Mesothelial cell of epicardium (in vitro differentiated cells): ENCODE measurements at regions not wholly inside any gene's neighbourhood (a gene's known extent, or its start where the extent isn't known, plus 50 kb on each side); places are given as distances from the start of the nearest gene placed in this dataset.

Experiments
- DNase-seq, 2 experiments: peaks; one replicate each; pipeline ENCODE4 v3.0.0; 2021; ENCODE audit warnings: low spot score in 2 of 2; ENCODE audit not compliant: unreplicated experiment in 2 of 2
- H3K27ac Mint-ChIP-seq: 2 replicates; pipeline ENCODE4 v1.8.0; 2021; ENCODE audit warnings: mixed read lengths
- H3K27me3 Mint-ChIP-seq: 2 replicates; pipeline ENCODE4 v1.8.0; 2021; ENCODE audit warnings: low read depth, mixed read lengths
- H3K36me3 Mint-ChIP-seq: 2 replicates; pipeline ENCODE4 v1.8.0; 2021; ENCODE audit warnings: mixed read lengths
- H3K4me1 Mint-ChIP-seq: 2 replicates; pipeline ENCODE4 v1.8.0; 2021; ENCODE audit warnings: mixed read lengths
- H3K4me3 Mint-ChIP-seq: 2 replicates; pipeline ENCODE4 v1.8.0; 2021; ENCODE audit warnings: mild to moderate bottlenecking, moderate library complexity, mixed read lengths
- H3K9me3 Mint-ChIP-seq: 2 replicates; pipeline ENCODE4 v1.8.0; 2021; ENCODE audit warnings: mixed read lengths
- TF ChIP-seq, protein P1 (sequence below): fragments of 200-600 bp; sonication (generic); IDR thresholded peaks from one replicate; pipeline ENCODE4 v1.5.0; 2021; ENCODE audit warnings: antibody characterized with exemption; ENCODE audit not compliant: unreplicated experiment

DNA sequence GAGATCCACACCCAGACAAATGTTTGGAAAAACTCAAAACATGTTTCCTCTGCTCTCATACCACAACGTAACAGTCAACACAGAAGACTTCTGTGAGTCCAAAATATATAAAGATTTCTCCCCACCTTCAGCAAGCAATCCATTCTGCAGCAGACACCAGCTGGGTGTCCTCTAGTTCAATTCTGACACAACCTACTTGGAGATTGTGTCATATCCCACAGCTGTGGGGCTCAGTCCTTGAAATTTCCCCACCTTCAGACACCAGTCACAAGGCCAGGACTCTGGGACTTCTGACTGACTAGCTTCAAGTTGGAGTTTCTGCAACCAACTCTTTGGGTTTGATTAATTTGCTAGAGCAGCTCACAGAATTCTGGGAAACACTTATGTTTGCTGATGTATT, 244.8 kb upstream of the CDYL start:
- Mint-ChIP-seq H3K4me3 (no peak overlapping the region), H3K4me1 (no peaks in the 10 kb centered on the region), H3K9me3 (peaks cover 63% of the 10 kb centered on the region), H3K27ac (no peak overlapping the region), H3K36me3 (peaks cover 12% of the 10 kb centered on the region), H3K27me3 (no peaks in the 10 kb centered on the region)
- no peak for DNase-seq
- TF ChIP-seq, protein P1, sequence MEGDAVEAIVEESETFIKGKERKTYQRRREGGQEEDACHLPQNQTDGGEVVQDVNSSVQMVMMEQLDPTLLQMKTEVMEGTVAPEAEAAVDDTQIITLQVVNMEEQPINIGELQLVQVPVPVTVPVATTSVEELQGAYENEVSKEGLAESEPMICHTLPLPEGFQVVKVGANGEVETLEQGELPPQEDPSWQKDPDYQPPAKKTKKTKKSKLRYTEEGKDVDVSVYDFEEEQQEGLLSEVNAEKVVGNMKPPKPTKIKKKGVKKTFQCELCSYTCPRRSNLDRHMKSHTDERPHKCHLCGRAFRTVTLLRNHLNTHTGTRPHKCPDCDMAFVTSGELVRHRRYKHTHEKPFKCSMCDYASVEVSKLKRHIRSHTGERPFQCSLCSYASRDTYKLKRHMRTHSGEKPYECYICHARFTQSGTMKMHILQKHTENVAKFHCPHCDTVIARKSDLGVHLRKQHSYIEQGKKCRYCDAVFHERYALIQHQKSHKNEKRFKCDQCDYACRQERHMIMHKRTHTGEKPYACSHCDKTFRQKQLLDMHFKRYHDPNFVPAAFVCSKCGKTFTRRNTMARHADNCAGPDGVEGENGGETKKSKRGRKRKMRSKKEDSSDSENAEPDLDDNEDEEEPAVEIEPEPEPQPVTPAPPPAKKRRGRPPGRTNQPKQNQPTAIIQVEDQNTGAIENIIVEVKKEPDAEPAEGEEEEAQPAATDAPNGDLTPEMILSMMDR, result no peak

DNA sequence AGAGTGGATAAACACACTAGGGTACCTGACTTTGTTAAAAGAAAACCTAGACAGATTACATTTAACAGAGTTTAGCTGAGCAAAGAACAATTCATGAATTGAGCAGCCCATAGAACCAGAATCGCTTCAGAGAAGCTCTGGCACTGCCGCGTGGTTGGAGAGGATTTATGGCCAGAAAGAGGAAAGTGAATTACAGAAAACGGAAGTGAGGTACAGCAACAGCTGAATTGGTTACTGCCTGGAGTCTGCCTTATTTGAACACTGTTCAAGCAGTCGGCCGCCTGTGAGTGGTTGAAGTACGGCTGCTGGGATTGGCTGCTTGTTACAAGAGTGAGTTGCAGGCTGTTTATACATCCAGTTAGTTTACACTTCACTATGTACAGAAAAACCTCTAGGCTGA, 253.8 kb upstream of the CDYL start:
- TF ChIP-seq, protein P1, result no peak
- Mint-ChIP-seq H3K4me1 (no peaks in the 10 kb centered on the region), H3K27me3 (no peaks in the 10 kb centered on the region), H3K36me3 (no peaks in the 10 kb centered on the region), H3K4me3 (no peak overlapping the region), H3K27ac (no peak overlapping the region), H3K9me3 (peaks cover 23% of the 10 kb centered on the region)
- DNase-seq, result no peak

DNA sequence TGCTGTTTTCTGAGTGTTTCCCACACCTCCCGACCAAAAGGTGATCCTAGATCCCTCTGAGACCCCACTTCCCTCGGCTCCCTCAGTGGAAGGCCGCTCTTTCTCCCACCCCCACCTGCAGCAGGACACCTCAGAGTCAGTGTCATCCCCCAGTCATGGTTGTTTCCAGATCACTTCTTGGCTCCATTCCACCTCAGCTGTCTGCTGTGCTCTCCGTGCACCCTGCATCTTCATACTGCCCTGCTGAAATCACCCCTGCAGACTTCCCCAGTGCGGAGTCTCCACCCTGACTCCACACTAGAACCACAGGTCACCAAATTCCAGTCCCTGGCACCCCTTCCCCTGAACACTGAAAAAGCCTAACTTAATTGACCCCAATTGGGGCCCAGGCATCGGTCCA, 255.1 kb upstream of the CDYL start:
- Mint-ChIP-seq H3K4me3 (no peak overlapping the region), H3K27ac (no peak overlapping the region), H3K36me3 (no peaks in the 10 kb centered on the region), H3K4me1 (no peaks in the 10 kb centered on the region), H3K9me3 (peaks cover 9% of the 10 kb centered on the region), H3K27me3 (no peaks in the 10 kb centered on the region)
- TF ChIP-seq, protein P1, result no peak
- no peak for DNase-seq

DNA sequence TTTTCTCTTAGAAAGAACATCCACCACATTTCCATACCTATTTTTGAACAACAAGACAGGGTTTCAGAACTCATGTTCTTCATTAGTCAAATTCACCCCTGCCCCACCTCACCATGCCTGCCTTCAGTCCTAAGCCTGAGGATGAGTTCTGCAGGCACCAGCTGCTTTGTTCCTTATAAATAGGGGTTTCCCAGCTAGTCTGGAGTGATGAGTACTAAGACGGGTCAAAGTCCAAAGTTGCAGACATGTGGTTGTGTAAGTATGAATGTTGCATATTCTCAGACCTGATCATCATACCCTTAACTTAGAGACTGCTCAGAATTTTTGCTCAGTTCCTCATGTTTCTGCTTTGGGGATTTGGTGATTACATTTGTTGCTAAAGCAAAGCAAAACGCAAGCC, 257.7 kb upstream of the CDYL start:
- TF ChIP-seq, protein P1, result no peak
- no peak for DNase-seq
- Mint-ChIP-seq H3K4me3 (no peak overlapping the region), H3K36me3 (no peaks in the 10 kb centered on the region), H3K4me1 (peaks cover 3% of the 10 kb centered on the region), H3K27me3 (no peaks in the 10 kb centered on the region), H3K27ac (no peak overlapping the region), H3K9me3 (peaks cover 7% of the 10 kb centered on the region)

DNA sequence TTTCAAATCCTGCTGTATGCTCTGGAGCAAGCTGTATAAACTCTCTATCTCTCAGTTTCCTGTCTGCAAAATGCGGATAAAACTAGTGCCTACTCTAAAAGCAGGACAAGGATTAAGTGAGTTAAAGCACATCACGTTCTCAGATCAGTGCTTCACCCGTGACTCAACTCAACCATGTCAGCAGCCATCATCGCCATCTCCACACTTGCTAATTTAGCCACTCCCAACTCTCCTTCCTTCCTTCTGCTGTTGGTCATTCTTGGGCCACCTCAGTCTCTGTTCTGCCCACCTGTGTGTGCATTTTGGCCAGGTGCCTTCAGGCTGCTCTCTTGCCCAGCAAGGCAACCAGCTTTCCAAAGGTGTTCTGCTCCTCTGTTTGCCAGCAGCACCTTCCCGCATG, 260.0 kb upstream of the CDYL start:
- peaks cover 3% of the 10 kb centered on the region for H3K9me3 Mint-ChIP-seq
- DNase-seq, result no peak
- TF ChIP-seq, protein P1, result no peak
- H3K27me3 Mint-ChIP-seq, result no peaks in the 10 kb centered on the region
- H3K27ac Mint-ChIP-seq, result no peak overlapping the region
- H3K4me3 Mint-ChIP-seq, result no peak overlapping the region
- peaks cover 6% of the 10 kb centered on the region for H3K4me1 Mint-ChIP-seq
- H3K36me3 Mint-ChIP-seq, result no peaks in the 10 kb centered on the region

DNA sequence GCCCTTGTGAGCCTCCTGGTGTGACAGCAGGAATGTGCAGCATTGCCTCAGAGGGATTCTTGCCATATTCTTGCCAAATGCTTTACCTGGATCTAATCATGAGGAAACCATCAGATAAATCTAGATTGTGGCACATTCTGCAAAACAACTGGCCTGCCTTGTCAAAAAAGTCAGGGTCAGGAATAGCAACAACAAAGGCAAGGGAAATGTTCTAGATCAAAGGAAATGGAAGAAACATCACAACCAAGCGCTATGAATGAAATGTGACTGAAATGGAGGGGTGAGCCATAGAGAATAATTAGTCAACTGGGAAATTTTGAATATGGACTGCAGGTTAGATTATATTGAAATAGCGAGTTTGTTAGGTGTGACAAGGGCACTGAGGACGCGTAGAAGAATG, 262.6 kb upstream of the CDYL start:
- TF ChIP-seq, protein P1, result no peak
- Mint-ChIP-seq H3K36me3 (no peaks in the 10 kb centered on the region), H3K27ac (no peak overlapping the region), H3K4me3 (no peak overlapping the region), H3K9me3 (no peaks in the 10 kb centered on the region), H3K4me1 (peaks cover 6% of the 10 kb centered on the region), H3K27me3 (no peaks in the 10 kb centered on the region)
- no peak for DNase-seq
